Activated T-cell treated with anti-CD3 and anti-CD28 coated beads, Interleukin-2, amount 50 U/mL, for 72 hours (primary cell): ENCODE measurements at regions not wholly inside any gene's neighbourhood (a gene's known extent, or its start where the extent isn't known, plus 50 kb on each side); places are given as distances from the start of the nearest gene placed in this dataset.

Experiments used
- ATAC-seq, 2 donors: fragments of 150-1000 bp; cut with Tn5 transposase; replicated peaks in 1 of 2; 2 replicates each; pipeline ENCODE4 v1.10.0; 2021; ENCODE audit warnings: moderate library complexity in 2 of 2, mild to moderate bottlenecking in 1 of 2
- DNase-seq, 2 donors: peaks; one replicate each; pipeline ENCODE4 v3.0.0; 2021 to 2022; ENCODE audit warnings: mixed read lengths in 1 of 2
- H3K27ac Mint-ChIP-seq: one replicate; pipeline ENCODE4 v1.8.0; 2022; ENCODE audit warnings: mild to moderate bottlenecking, moderate library complexity, mixed read lengths
- H3K27me3 Mint-ChIP-seq: one replicate; pipeline ENCODE4 v1.8.0; 2022; ENCODE audit warnings: low read depth, mixed read lengths
- H3K36me3 Mint-ChIP-seq, 2 donors: one replicate each; pipeline ENCODE4 v1.8.0; 2022; ENCODE audit warnings: mixed read lengths in 2 of 2, mild to moderate bottlenecking in 1 of 2; ENCODE audit not compliant: insufficient read depth in 2 of 2
- H3K4me1 Mint-ChIP-seq: one replicate; pipeline ENCODE4 v1.8.0; 2022; ENCODE audit warnings: low read depth, mixed read lengths
- H3K4me3 Mint-ChIP-seq, 2 donors: one replicate each; pipeline ENCODE4 v1.8.0; 2022; ENCODE audit warnings: mild to moderate bottlenecking in 2 of 2, mixed read lengths in 2 of 2, moderate library complexity in 2 of 2
- H3K9me3 Mint-ChIP-seq, 2 donors: one replicate each; pipeline ENCODE4 v1.8.0; 2022; ENCODE audit warnings: mixed read lengths in 2 of 2

GRCh38 chr2:180577567-180577966 lies 402.8 kb upstream of the UBE2E3 start:
- Mint-ChIP-seq H3K27me3 (peaks cover 18% of the 10 kb centered on the region), H3K9me3 (no peaks in the 10 kb centered on the region), H3K4me1 (no peaks in the 10 kb centered on the region), H3K36me3 (no peaks in the 10 kb centered on the region), H3K27ac (no peak overlapping the region), H3K4me3 (no peak overlapping the region)
- ATAC-seq = no peak
- DNase-seq = no peak

GRCh38 chr2:180573951-180574350 lies 406.5 kb upstream of the UBE2E3 start:
- DNase-seq = no peak
- Mint-ChIP-seq H3K36me3 (no peaks in the 10 kb centered on the region), H3K27ac (no peak overlapping the region), H3K4me1 (no peaks in the 10 kb centered on the region), H3K27me3 (peaks cover 7% of the 10 kb centered on the region), H3K4me3 (no peak overlapping the region), H3K9me3 (no peaks in the 10 kb centered on the region)
- ATAC-seq = no peak

- Mint-ChIP-seq H3K4me3 (no peak overlapping the region), H3K4me1 (no peaks in the 10 kb centered on the region), H3K9me3 (no peaks in the 10 kb centered on the region), H3K27me3 (peaks cover 7% of the 10 kb centered on the region), H3K27ac (no peak overlapping the region), H3K36me3 (no peaks in the 10 kb centered on the region)
- ATAC-seq (no peak), DNase-seq (no peak)
Measured at GRCh38 chr2:180572346-180572745, 408.1 kb upstream of the UBE2E3 start.

- DNase-seq (no peak), ATAC-seq (no peak)
- Mint-ChIP-seq H3K27ac (no peak overlapping the region), H3K9me3 (no peaks in the 10 kb centered on the region), H3K4me3 (no peak overlapping the region), H3K36me3 (no peaks in the 10 kb centered on the region), H3K27me3 (no peaks in the 10 kb centered on the region), H3K4me1 (no peaks in the 10 kb centered on the region)
Measured at GRCh38 chr2:180571559-180571958, 408.8 kb upstream of the UBE2E3 start.

- DNase-seq (no peak), ATAC-seq (no peak)
- Mint-ChIP-seq H3K4me1 (no peaks in the 10 kb centered on the region), H3K36me3 (no peaks in the 10 kb centered on the region), H3K4me3 (no peak overlapping the region), H3K27ac (no peak overlapping the region), H3K9me3 (no peaks in the 10 kb centered on the region), H3K27me3 (no peaks in the 10 kb centered on the region)
Measured at GRCh38 chr2:180570864-180571263, 409.5 kb upstream of the UBE2E3 start.

- Mint-ChIP-seq H3K4me3 (no peak overlapping the region), H3K27me3 (no peaks in the 10 kb centered on the region), H3K9me3 (no peaks in the 10 kb centered on the region), H3K4me1 (no peaks in the 10 kb centered on the region), H3K36me3 (no peaks in the 10 kb centered on the region), H3K27ac (no peak overlapping the region)
- ATAC-seq (no peak), DNase-seq (no peak)
Measured at GRCh38 chr2:180564051-180564450, 416.4 kb upstream of the UBE2E3 start.

- no peaks in the 10 kb centered on the region for H3K27me3 Mint-ChIP-seq
- H3K4me3 Mint-ChIP-seq = no peak overlapping the region
- H3K9me3 Mint-ChIP-seq = no peaks in the 10 kb centered on the region
- H3K36me3 Mint-ChIP-seq = no peaks in the 10 kb centered on the region
- DNase-seq = no peak
- no peaks in the 10 kb centered on the region for H3K4me1 Mint-ChIP-seq
- ATAC-seq = no peak
- no peak overlapping the region for H3K27ac Mint-ChIP-seq
Measured at GRCh38 chr2:180562378-180562777, 418.0 kb upstream of the UBE2E3 start.

- ATAC-seq = no peak
- Mint-ChIP-seq H3K4me3 (no peak overlapping the region), H3K9me3 (no peaks in the 10 kb centered on the region), H3K36me3 (no peaks in the 10 kb centered on the region), H3K27ac (no peak overlapping the region), H3K4me1 (no peaks in the 10 kb centered on the region), H3K27me3 (no peaks in the 10 kb centered on the region)
- no peak for DNase-seq
Measured at GRCh38 chr2:180559771-180560170, 420.6 kb upstream of the UBE2E3 start.

GRCh38 chr2:180559038-180559437 lies 421.4 kb upstream of the UBE2E3 start:
- no peaks in the 10 kb centered on the region for H3K36me3 Mint-ChIP-seq
- no peak overlapping the region for H3K4me3 Mint-ChIP-seq
- DNase-seq = no peak
- no peaks in the 10 kb centered on the region for H3K4me1 Mint-ChIP-seq
- ATAC-seq = no peak
- H3K9me3 Mint-ChIP-seq = no peaks in the 10 kb centered on the region
- no peaks in the 10 kb centered on the region for H3K27me3 Mint-ChIP-seq
- H3K27ac Mint-ChIP-seq = no peak overlapping the region

GRCh38 chr2:180555391-180555965 lies 424.9 kb upstream of the UBE2E3 start:
- DNase-seq (no peak), ATAC-seq (no peak)
- no peak overlapping the region for H3K27ac Mint-ChIP-seq
- no peaks in the 10 kb centered on the region for H3K27me3 Mint-ChIP-seq
- H3K9me3 Mint-ChIP-seq = no peaks in the 10 kb centered on the region
- no peaks in the 10 kb centered on the region for H3K4me1 Mint-ChIP-seq
- H3K4me3 Mint-ChIP-seq = no peak overlapping the region
- no peaks in the 10 kb centered on the region for H3K36me3 Mint-ChIP-seq

GRCh38 chr2:180554330-180554729 lies 426.1 kb upstream of the UBE2E3 start:
- Mint-ChIP-seq H3K9me3 (no peaks in the 10 kb centered on the region), H3K4me1 (no peaks in the 10 kb centered on the region), H3K27ac (no peak overlapping the region), H3K27me3 (peaks cover 6% of the 10 kb centered on the region), H3K36me3 (no peaks in the 10 kb centered on the region), H3K4me3 (no peak overlapping the region)
- ATAC-seq (no peak), DNase-seq (no peak)

GRCh38 chr2:180553094-180553715 lies 427.2 kb upstream of the UBE2E3 start:
- Mint-ChIP-seq H3K9me3 (no peaks in the 10 kb centered on the region), H3K27ac (no peak overlapping the region), H3K27me3 (peaks cover 6% of the 10 kb centered on the region), H3K36me3 (no peaks in the 10 kb centered on the region), H3K4me3 (no peak overlapping the region), H3K4me1 (no peaks in the 10 kb centered on the region)
- DNase-seq (no peak), ATAC-seq (no peak)

GRCh38 chr2:180542511-180542910 lies 437.9 kb upstream of the UBE2E3 start:
- Mint-ChIP-seq H3K36me3 (no peaks in the 10 kb centered on the region), H3K4me1 (no peaks in the 10 kb centered on the region), H3K9me3 (peaks cover 0 to 1% of the 10 kb centered on the region in 2 donors), H3K4me3 (no peak overlapping the region), H3K27me3 (no peaks in the 10 kb centered on the region), H3K27ac (no peak overlapping the region)
- DNase-seq = no peak
- ATAC-seq = no peak

- Mint-ChIP-seq H3K27ac (no peak overlapping the region), H3K27me3 (no peaks in the 10 kb centered on the region), H3K4me3 (no peak overlapping the region), H3K4me1 (no peaks in the 10 kb centered on the region), H3K9me3 (peaks cover 0 to 1% of the 10 kb centered on the region in 2 donors), H3K36me3 (no peaks in the 10 kb centered on the region)
- ATAC-seq (no peak), DNase-seq (no peak)
Measured at GRCh38 chr2:180540761-180541160, 439.6 kb upstream of the UBE2E3 start.
